H1 (cell line): ENCODE measurements at regions not wholly inside any gene's neighbourhood (a gene's known extent, or its start where the extent isn't known, plus 50 kb on each side); places are given as distances from the start of the nearest gene placed in this dataset.

Source experiments
- CTCF ChIA-PET: fragments of 300-600 bp; sonication (Branson Sonifier 250); formaldehyde crosslinking; loops from one replicate; lab custom pipeline; 2021; ENCODE audit not compliant: partially characterized antibody; lab: Charles Lee
- POLR2A ChIA-PET: fragments of 300-600 bp; sonication (Branson Sonifier 250); formaldehyde crosslinking; loops from one replicate; lab custom pipeline; 2021; ENCODE audit warnings: inconsistent platforms; ENCODE audit not compliant: partially characterized antibody; lab: Charles Lee
- DNase-seq, 2 experiments: peaks; one replicate each; pipeline versions ENCODE4 v3.0.0 to v3.0.0-alpha.2; 2010 to 2022; ENCODE audit warnings: low spot score in 2 of 2, low read depth in 1 of 2, mixed read lengths in 1 of 2
- FAIRE-seq: peaks from 2 replicates; lab custom pipeline; 2011; peaks lifted over from hg19 to GRCh38; lab: Jason Lieb, UNC
- H2AFZ ChIP-seq: 2 replicates; pipeline ENCODE4 v1.8.1; 2012; ENCODE audit warnings: low read length, inconsistent platforms
- H2AK5ac ChIP-seq: 2 replicates; pipeline ENCODE4 v1.6.1; 2013; ENCODE audit warnings: low read depth, low read length
- H2BK120ac ChIP-seq: replicated peaks from 2 replicates; pipeline ENCODE3; 2013; ENCODE audit warnings: low read depth, low read length, inconsistent platforms
- H2BK12ac ChIP-seq: 2 replicates; pipeline ENCODE4 v1.6.1; 2013; ENCODE audit warnings: low read depth, low read length
- H2BK15ac ChIP-seq: 2 replicates; pipeline ENCODE4 v1.6.1; 2013; ENCODE audit warnings: low read length
- H2BK20ac ChIP-seq: 2 replicates; pipeline ENCODE4 v1.6.1; 2013; ENCODE audit warnings: low read length
- H2BK5ac ChIP-seq: 2 replicates; pipeline ENCODE4 v1.6.1; 2013; ENCODE audit warnings: low read depth, low read length
- H3K14ac ChIP-seq: 2 replicates; pipeline ENCODE4 v1.6.1; 2013; ENCODE audit warnings: inconsistent platforms; ENCODE audit not compliant: insufficient read length
- H3K18ac ChIP-seq: 2 replicates; pipeline ENCODE4 v1.6.1; 2013; ENCODE audit warnings: low read length; ENCODE audit errors: extremely low read depth
- H3K23ac ChIP-seq: 2 replicates; pipeline ENCODE4 v1.6.1; 2013; ENCODE audit warnings: inconsistent platforms; ENCODE audit not compliant: insufficient read length
- H3K23me2 ChIP-seq: 2 replicates; pipeline ENCODE4 v1.6.1; 2013; ENCODE audit warnings: low read depth, low read length
- H3K27ac ChIP-seq: 2 replicates; pipeline ENCODE4 v1.6.1; 2011; ENCODE audit warnings: low read depth, low read length, inconsistent platforms
- H3K27me3 ChIP-seq, 4 experiments: replicated peaks in 1 of 4; 1 replicate in 1 of 4; 2 replicates in 3 of 4; pipeline versions ENCODE4 v1.6.1 to v1.8.1; 2011 to 2013; ENCODE audit warnings: low read length in 3 of 4, mild to moderate bottlenecking in 3 of 4, inconsistent platforms in 2 of 4, mixed read lengths in 2 of 4, moderate library complexity in 1 of 4; ENCODE audit not compliant: control insufficient read depth in 3 of 4, insufficient read depth in 3 of 4; ENCODE audit errors: extremely low read depth in 1 of 4
- H3K36me3 ChIP-seq, 4 experiments: 2 replicates each; pipeline versions ENCODE4 v1.6.1 to v1.8.1; 2011 to 2013; ENCODE audit warnings: mild to moderate bottlenecking in 4 of 4, low read length in 3 of 4, moderate library complexity in 2 of 4, control low read depth in 1 of 4, inconsistent platforms in 1 of 4; ENCODE audit not compliant: insufficient read depth in 4 of 4, control insufficient read depth in 2 of 4
- H3K4ac ChIP-seq: replicated peaks from 2 replicates; pipeline ENCODE3; 2013; ENCODE audit warnings: low read length, low read depth, mixed read lengths, inconsistent platforms; ENCODE audit not compliant: insufficient read length
- H3K4me1 ChIP-seq, 4 experiments: replicated peaks in 1 of 4; 1 replicate in 1 of 4; 2 replicates in 3 of 4; pipeline versions ENCODE4 v1.6.1 to v1.8.1; 2011 to 2013; ENCODE audit warnings: low read length in 3 of 4, inconsistent platforms in 2 of 4, mixed read lengths in 1 of 4; ENCODE audit not compliant: insufficient read depth in 4 of 4, control insufficient read depth in 3 of 4
- H3K4me2 ChIP-seq, 2 experiments: 2 replicates each; pipeline versions ENCODE4 v1.6.1 to v1.8.1; 2011 to 2013; ENCODE audit warnings: low read depth in 2 of 2, low read length in 2 of 2, control low read depth in 1 of 2, inconsistent platforms in 1 of 2, mild to moderate bottlenecking in 1 of 2; ENCODE audit not compliant: insufficient read depth in 1 of 2
- H3K4me3 ChIP-seq, 4 experiments: fragments of 200-600, 300-600 bp in 1 of 4; sonication (generic), shearing (Covaris generic), sonication (Bioruptor Twin) in 1 of 4; 2 replicates each; pipeline versions ENCODE4 v1.5.1 to v1.8.1; 2011 to 2016; ENCODE audit warnings: low read length in 4 of 4, low read depth in 3 of 4, control low read depth in 2 of 4, inconsistent platforms in 2 of 4, mild to moderate bottlenecking in 2 of 4, mixed read lengths in 1 of 4, moderate library complexity in 1 of 4; ENCODE audit not compliant: insufficient read depth in 2 of 4; ENCODE audit errors: extremely low read depth in 1 of 4
- H3K56ac ChIP-seq: replicated peaks from 2 replicates; pipeline ENCODE3; 2013; ENCODE audit warnings: low read depth, mild to moderate bottlenecking, mixed read lengths, low read length, inconsistent platforms; ENCODE audit not compliant: insufficient read length
- H3K79me1 ChIP-seq: 2 replicates; pipeline ENCODE4 v1.6.1; 2013; ENCODE audit warnings: low read depth, low read length, control low read depth
- H3K79me2 ChIP-seq, 2 experiments: 2 replicates each; pipeline versions ENCODE4 v1.6.1 to v1.8.1; 2012 to 2013; ENCODE audit warnings: low read length in 2 of 2, mild to moderate bottlenecking in 2 of 2, inconsistent platforms in 1 of 2; ENCODE audit not compliant: insufficient read depth in 2 of 2, control insufficient read depth in 1 of 2
- H3K9ac ChIP-seq, 4 experiments: replicated peaks in 1 of 4; 1 replicate in 1 of 4; 2 replicates in 3 of 4; pipeline versions ENCODE4 v1.6.1 to v1.8.1; 2011 to 2013; ENCODE audit warnings: low read depth in 3 of 4, low read length in 3 of 4, control low read depth in 2 of 4, mild to moderate bottlenecking in 2 of 4, moderate library complexity in 2 of 4, inconsistent platforms in 1 of 4; ENCODE audit errors: extremely low read depth in 1 of 4
- H3K9me3 ChIP-seq, 2 experiments: 2 replicates each; pipeline versions ENCODE4 v1.6.1 to v1.8.1; 2012 to 2013; ENCODE audit warnings: mild to moderate bottlenecking in 2 of 2, moderate library complexity in 2 of 2, control low read depth in 1 of 2, inconsistent platforms in 1 of 2, low read depth in 1 of 2, low read length in 1 of 2, mixed read lengths in 1 of 2; ENCODE audit not compliant: insufficient read depth in 2 of 2
- H4K20me1 ChIP-seq, 2 experiments: replicated peaks in 1 of 2; 2 replicates each; pipeline versions ENCODE3 to v1.8.1; 2011 to 2013; ENCODE audit warnings: inconsistent platforms in 2 of 2, low read length in 2 of 2, mild to moderate bottlenecking in 1 of 2; ENCODE audit not compliant: insufficient read depth in 2 of 2, control insufficient read depth in 1 of 2
- H4K5ac ChIP-seq: 2 replicates; pipeline ENCODE4 v1.6.1; 2013; ENCODE audit warnings: low read length, low read depth, mixed read lengths, inconsistent platforms; ENCODE audit not compliant: insufficient read length
- H4K8ac ChIP-seq: 2 replicates; pipeline ENCODE4 v1.8.0; 2013; ENCODE audit warnings: mild to moderate bottlenecking, moderate library complexity, low read length, inconsistent platforms; ENCODE audit not compliant: insufficient read depth; ENCODE audit errors: extremely low read depth
- H4K91ac ChIP-seq: replicated peaks from 2 replicates; pipeline ENCODE3; 2013; ENCODE audit warnings: low read length, mixed read lengths, inconsistent platforms; ENCODE audit not compliant: insufficient read length
- BRCA1 ChIP-seq: IDR thresholded peaks from 2 replicates; pipeline ENCODE4 v1.6.1; 2012; ENCODE audit warnings: low read depth, low read length, improper control_type of control experiment
- JUN ChIP-seq: IDR thresholded peaks from 2 replicates; pipeline ENCODE4 v1.6.1; 2011; ENCODE audit warnings: low read depth, mild to moderate bottlenecking, improper control_type of control experiment, low read length
- JUND ChIP-seq: IDR thresholded peaks from 2 replicates; pipeline ENCODE4 v1.6.1; 2011; ENCODE audit warnings: mild to moderate bottlenecking, improper control_type of control experiment, low read length
- TEAD4 ChIP-seq: IDR thresholded peaks from 2 replicates; pipeline ENCODE4 v1.6.1; 2012; ENCODE audit warnings: low read depth, low read length, inconsistent platforms, mixed read lengths
- WGBS, 2 experiments: shearing (Covaris generic) in 1 of 2; methylation state at CpG; one replicate each; pipeline versions ENCODE4 v1.1.6 to v1.1.7; 2013 to 2015; ENCODE audit warnings: low lambda C conversion rate in 2 of 2, mixed read lengths in 2 of 2, inconsistent platforms in 1 of 2, low coverage in 1 of 2, missing lambda C conversion rate in 1 of 2; ENCODE audit not compliant: insufficient replicate concordance in 2 of 2, insufficient coverage in 1 of 2, insufficient read length in 1 of 2; ENCODE audit errors: extremely low coverage in 1 of 2, missing lambda C conversion rate in 1 of 2; 5-methylcytosine and 5-hydroxymethylcytosine counted together

GRCh38 chr1:94299627-94300553, 62.5 kb upstream of the ARHGAP29 start:
- no peak overlapping the region for H2AK5ac ChIP-seq
- peak overlapping the region; percentile 51 for H2BK12ac ChIP-seq
- H3K4ac ChIP-seq: no peak overlapping the region
- no peak for DNase-seq
- no peak overlapping the region for H4K8ac ChIP-seq
- H3K4me2 ChIP-seq: no peak overlapping the region
- 71 to 80% methylated on average over 1 to 6 of the region's 6 CpGs for WGBS, 2 experiments
- no peak overlapping the region for H3K18ac ChIP-seq
- H2BK15ac ChIP-seq: 0 out of 2 replicates have a peak overlapping the region, but pooled peaks have one; percentile 1
- H3K36me3 ChIP-seq: no peaks in the 10 kb centered on the region
- no peak overlapping the region for H4K91ac ChIP-seq
- no peak overlapping the region for H3K9ac ChIP-seq
- H3K14ac ChIP-seq: no peak overlapping the region
- no peak overlapping the region for H3K56ac ChIP-seq
- H3K27ac ChIP-seq: no peak overlapping the region
- no peaks in the 10 kb centered on the region for H3K9me3 ChIP-seq
- ChIA-PET CTCF (interaction anchor here (0.9 to 5.1 kb wide), 11 partner anchors 15 to 274 kb away, joined by 3 to 58 read pairs (median 5); no protein-coding TSS in a partner anchor), POLR2A (interaction anchor here (0.8 kb wide), 1 partner anchor 14 kb away, joined by 3 read pairs; no protein-coding TSS in a partner anchor)
- H2AFZ ChIP-seq: 0 out of 2 replicates have a peak overlapping the region, but pooled peaks have one; percentile 65
- no peak overlapping the region for H3K4me3 ChIP-seq
- no peak overlapping the region for H2BK5ac ChIP-seq
- H4K20me1 ChIP-seq: no peaks in the 10 kb centered on the region
- no peaks in the 10 kb centered on the region for H3K23me2 ChIP-seq
- peaks cover 0 to 8% (median under 1%) of the 10 kb centered on the region in 4 experiments; a peak in 1 of 7 replicates for H3K4me1 ChIP-seq
- H2BK20ac ChIP-seq: no peak overlapping the region
- H4K5ac ChIP-seq: no peak overlapping the region
- H2BK120ac ChIP-seq: no peak overlapping the region
- H3K27me3 ChIP-seq: no peaks in the 10 kb centered on the region
- no peak overlapping the region for H3K23ac ChIP-seq
- no peaks in the 10 kb centered on the region for H3K79me2 ChIP-seq
- TF ChIP-seq BRCA1: no peak
- peak; percentile 26; the same call in 1 of the 2 replicates for TF ChIP-seq TEAD4
- peak; percentile 60; the same call in 1 of the 2 replicates for TF ChIP-seq JUN
- peak; percentile 88 for TF ChIP-seq JUND
- no peaks in the 10 kb centered on the region for H3K79me1 ChIP-seq
- no peak for FAIRE-seq
